Left ventricle myocardium superior (tissue), 1 donor: ENCODE measurements at regions not wholly inside any gene's neighbourhood (a gene's known extent, or its start where the extent isn't known, plus 50 kb on each side); places are given as distances from the start of the nearest gene placed in this dataset.

Source experiments
- ATAC-seq: fragments of 200-7000 bp; cut with Tn5 transposase; one replicate; pipeline ENCODE4 v1.9.1; 2020; ENCODE audit warnings: mild to moderate bottlenecking, moderate library complexity
- DNase-seq: peaks from one replicate; pipeline ENCODE4 v3.0.0-alpha.2; 2020
- intact Hi-C: fragments of 100-400 bp; cut with micrococcal nuclease; formaldehyde crosslinking; loops from one replicate; pipeline ENCODE4 v1.11.0; 2022
- donor health status: DM: no; HTN: yes; CAD: no; lungs with severe emphysema.

DNA sequence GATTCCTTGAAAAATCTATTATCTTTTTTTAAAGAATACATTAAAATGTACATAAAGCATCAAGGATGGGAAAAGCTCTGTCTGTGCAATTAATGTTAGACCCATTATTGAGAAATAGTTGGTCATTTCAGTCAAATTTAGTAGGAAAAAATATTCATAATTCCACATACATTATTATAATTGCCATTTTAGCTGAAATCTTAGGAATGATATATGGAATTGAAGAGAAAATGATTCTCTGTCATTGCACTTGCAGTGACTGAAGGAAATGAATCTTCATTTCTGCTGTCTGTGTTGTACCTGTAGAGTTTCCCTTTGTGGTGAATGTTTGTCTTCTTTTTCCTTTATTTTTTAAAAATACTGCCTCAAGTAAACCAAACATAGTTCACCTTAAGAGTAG is 473.9 kb downstream of the C3orf38 start:
- ATAC-seq (no peak), DNase-seq (no peak)
- intact Hi-C loops, result no loop called here

DNA sequence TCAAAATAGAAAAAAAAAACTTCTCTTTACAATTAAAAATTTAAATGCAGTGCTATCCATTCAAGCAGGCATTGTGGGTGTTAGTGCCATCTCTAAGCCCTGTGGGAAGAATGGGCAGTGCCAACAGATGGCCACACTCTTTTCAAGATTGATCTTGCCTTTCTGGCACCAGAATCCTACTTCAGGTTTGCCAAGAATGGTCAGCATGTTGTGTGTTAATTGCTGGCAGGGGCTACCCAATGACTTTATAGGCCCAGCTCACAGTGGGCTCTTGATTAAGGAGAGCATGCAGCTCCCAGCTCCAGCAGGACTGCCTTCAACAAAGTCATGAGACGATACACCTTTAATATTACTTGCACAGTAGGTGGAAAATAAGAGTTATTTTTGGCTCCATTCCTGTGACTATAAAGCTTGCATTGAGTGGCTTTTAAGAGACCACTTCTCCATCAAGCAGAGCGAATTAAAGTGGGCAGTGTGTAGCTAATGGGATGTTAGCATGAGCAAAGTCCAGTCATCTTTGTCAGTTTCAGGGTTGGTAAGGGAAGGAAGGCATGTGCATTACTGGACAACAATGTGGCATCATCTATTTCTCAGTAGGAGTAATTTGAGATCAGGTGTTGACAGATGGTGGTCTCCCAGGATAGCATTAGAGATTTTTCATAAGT is 476.8 kb downstream of the C3orf38 start:
- ATAC-seq, result no peak
- intact Hi-C loops, result no loop called here
- no peak for DNase-seq

GRCh38 chr3:88628901-88629300 is 478.5 kb upstream of the EPHA3 start:
- intact Hi-C loops, result no loop called here
- DNase-seq (no peak), ATAC-seq (no peak)

GRCh38 chr3:88632226-88632625 is 475.2 kb upstream of the EPHA3 start:
- ATAC-seq, result no peak
- DNase-seq, result no peak
- intact Hi-C loops, result no loop called here

GRCh38 chr3:88640581-88640980 is 466.8 kb upstream of the EPHA3 start:
- ATAC-seq, result no peak
- intact Hi-C loops, result no loop called here

DNA sequence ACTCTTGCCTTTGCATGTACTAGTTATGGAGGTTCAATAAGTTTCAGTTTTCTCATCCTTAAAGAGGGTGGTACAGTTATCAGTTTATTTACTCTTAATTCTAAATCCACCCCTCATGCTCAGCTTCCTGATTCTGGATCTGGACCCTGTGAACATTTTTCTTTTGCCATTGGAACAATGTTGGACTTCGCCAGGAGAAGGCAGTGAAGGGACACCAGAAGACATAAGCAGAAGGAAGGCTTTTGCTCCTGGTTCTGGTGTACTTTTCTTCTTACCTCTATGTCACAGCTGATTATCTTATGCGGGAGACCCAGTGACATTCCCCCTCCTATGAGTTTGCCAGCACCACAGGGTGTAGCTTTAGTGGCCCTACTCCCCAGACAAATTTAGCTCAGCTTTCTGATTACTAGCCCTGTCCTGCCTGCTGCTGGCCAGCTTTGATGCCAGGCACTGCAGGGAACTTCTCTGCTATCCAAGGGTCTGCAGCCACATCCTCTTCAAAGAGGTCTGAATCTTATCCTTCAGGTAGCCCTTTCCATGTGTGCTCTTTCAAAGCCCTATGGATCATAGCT is 466.3 kb upstream of the EPHA3 start:
- intact Hi-C loops, result no loop called here
- no peak for DNase-seq
- no peak for ATAC-seq

More at GRCh38 chr3:88640581-88640980, 466.8 kb upstream of the EPHA3 start:
- DNase-seq, result no peak

DNA sequence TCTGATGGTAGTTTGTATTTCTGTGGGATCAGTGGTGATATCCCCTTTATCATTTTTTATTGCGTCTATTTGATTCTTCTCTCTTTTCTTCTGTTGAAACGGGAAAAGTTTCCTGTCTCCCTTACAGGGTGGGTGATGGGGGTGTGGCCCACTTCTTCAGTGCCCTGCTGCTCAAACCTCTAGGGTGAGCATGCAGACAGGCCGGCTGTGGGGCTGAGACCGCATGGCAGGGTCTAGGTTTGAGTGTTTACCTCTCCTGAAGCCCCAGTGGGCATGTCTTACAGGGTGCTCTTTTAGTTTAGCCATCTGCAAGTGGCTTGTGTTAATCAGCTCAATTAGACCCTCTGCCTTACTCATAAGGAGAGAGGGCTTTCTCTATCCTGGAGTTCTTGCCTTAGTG is 450.0 kb upstream of the EPHA3 start:
- no peak for DNase-seq
- ATAC-seq, result no peak
- intact Hi-C loops, result no loop called here

- intact Hi-C loops, result no loop called here
- DNase-seq, result no peak
- no peak for ATAC-seq
Measured at GRCh38 chr3:88661433-88661824, 446.0 kb upstream of the EPHA3 start.

- intact Hi-C loops, result no loop called here
- ATAC-seq (no peak), DNase-seq (no peak)
Measured at GRCh38 chr3:88668180-88668579, 439.2 kb upstream of the EPHA3 start.

DNA sequence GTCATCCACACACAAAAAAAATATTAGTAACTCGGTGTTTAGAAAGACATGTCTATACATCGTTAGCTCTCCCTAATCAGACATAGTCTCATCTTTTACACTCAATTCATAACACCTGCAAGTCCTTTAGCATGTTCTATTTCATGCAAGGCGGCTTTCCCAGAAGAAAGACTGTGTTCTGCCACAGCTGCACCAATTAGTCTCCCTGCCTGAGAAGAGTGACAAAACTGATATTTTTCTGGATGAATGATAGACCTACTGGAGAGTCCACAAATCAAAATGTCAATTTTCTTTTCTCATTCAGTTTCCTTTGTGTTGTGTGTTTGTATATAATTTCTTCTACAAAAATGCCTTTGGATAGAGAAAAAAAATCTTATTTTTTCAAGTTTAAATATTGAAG is 435.8 kb upstream of the EPHA3 start:
- intact Hi-C loops, result no loop called here

GRCh38 chr3:88677298-88677697 is 430.1 kb upstream of the EPHA3 start:
- intact Hi-C loops, result no loop called here
- ATAC-seq (no peak), DNase-seq (no peak)

More for the DNA sequence above, 435.8 kb upstream of the EPHA3 start:
- no peak for DNase-seq
- no peak for ATAC-seq

- intact Hi-C loops, result no loop called here
- no peak for DNase-seq
- no peak for ATAC-seq
Measured at GRCh38 chr3:88678747-88679146, 428.7 kb upstream of the EPHA3 start.

GRCh38 chr3:88690287-88690686 is 417.1 kb upstream of the EPHA3 start:
- DNase-seq (no peak), ATAC-seq (no peak)
- intact Hi-C loops, result no loop called here

DNA sequence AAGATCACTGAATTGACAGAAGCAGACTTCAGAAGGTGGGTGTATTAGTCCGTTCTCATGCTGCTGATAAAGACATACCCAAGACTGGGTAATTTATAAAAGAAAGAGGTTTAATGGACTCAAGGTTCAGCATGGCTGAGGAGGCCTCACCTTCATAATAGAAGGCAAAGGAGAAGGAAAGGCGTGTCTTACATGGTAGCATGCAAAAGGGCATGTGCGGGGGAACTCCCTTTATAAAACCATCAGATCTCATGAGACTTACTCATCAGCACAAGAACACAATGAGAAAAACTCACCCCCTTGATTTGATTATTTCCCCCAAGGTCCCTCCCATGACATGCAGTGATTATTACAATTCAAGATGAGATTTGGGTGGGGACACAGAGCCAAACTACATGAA is 416.3 kb upstream of the EPHA3 start:
- DNase-seq, result no peak
- ATAC-seq, result no peak
- intact Hi-C loops, result no loop called here

DNA sequence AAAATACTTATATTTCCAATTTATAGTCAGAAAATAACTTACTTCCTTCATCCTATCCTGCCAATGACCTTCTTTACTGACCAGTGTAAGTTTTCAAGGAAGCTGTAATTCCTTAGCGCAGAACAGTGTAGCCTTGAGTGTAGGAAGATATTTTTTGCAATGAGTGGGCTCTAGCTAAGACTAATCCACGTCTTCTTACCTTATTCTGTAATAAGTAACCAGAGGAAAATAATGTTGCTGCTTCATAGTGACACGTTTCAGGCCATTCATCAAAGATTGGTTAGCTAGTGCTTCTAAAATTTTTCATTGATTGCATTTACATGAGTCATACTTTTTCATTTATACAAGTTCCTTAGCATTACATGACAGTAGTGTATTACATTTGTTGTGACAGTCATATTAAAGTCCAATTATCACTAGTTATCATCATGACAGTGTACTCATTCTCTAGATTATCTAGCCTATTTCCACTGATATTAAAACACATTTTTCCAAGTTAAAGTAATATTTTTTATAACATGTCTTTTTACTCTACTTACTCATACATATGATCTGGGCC is 403.8 kb upstream of the EPHA3 start:
- no peak for DNase-seq
- ATAC-seq, result no peak
- intact Hi-C loops, result no loop called here

DNA sequence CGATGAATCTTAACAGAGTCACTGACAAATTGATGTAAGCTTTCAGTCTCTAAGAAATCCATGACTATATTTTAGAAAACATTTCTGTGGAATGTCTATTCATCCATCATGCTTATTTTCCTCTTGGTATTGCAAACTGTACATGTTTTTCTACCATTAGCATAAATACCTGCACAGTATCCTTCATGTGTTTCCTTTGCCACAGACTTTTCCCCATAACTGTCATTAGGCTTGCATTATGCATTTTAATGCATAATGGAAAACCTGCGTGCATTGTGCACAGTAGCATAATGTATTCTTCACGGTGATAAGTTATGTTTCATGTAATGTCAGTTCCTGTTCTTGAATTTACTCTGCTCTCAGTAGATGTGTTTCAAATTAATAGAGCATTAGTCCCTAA is 403.1 kb upstream of the EPHA3 start:
- intact Hi-C loops, result no loop called here
- DNase-seq (no peak), ATAC-seq (no peak)

GRCh38 chr3:88707837-88708236 is 399.6 kb upstream of the EPHA3 start:
- intact Hi-C loops, result no loop called here
- no peak for DNase-seq
- ATAC-seq, result no peak

DNA sequence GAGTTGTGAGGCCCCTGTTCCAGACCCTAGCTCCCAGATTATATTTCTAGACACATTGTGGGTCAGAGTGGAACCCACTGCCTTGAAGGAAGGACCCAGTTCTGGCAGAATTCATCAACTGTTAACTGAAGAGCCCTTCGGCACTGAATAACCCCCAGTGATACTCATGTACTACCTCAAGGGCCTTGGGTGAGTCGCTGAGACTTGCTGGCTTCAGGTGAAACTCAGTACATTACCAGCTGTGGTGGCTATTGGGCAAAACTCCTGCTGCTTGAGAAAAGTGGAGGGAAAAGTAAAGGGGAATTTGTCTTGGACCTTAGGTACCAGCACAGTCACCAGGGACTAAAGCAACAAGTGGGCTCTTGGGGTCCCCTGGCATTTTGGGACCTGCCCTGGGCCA is 394.9 kb upstream of the EPHA3 start:
- ATAC-seq, result no peak
- DNase-seq, result no peak
- intact Hi-C loops, result no loop called here

DNA sequence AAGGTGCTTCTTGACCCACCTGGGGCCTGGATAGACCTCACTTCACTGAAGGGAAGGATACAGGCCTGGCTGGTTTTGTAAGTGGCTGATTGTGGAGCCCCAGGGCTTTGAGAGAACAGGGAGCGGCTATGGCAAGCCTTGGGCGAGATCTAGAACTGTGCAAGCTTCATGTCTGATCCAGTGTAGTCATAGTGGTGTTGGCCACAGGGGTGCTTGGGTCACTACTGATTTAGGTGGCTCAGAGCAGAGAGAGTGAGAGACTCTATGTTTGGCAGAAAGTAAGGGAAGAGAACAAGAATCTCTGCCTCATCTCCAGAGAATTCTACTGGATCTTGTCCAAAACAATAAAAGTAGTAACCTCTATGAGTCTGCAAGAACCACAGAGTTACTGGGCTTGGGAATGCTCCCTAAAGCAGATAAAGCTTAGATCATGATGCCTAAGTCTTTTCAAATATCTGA is 394.2 kb upstream of the EPHA3 start:
- intact Hi-C loops, result no loop called here
- ATAC-seq (no peak), DNase-seq (no peak)

DNA sequence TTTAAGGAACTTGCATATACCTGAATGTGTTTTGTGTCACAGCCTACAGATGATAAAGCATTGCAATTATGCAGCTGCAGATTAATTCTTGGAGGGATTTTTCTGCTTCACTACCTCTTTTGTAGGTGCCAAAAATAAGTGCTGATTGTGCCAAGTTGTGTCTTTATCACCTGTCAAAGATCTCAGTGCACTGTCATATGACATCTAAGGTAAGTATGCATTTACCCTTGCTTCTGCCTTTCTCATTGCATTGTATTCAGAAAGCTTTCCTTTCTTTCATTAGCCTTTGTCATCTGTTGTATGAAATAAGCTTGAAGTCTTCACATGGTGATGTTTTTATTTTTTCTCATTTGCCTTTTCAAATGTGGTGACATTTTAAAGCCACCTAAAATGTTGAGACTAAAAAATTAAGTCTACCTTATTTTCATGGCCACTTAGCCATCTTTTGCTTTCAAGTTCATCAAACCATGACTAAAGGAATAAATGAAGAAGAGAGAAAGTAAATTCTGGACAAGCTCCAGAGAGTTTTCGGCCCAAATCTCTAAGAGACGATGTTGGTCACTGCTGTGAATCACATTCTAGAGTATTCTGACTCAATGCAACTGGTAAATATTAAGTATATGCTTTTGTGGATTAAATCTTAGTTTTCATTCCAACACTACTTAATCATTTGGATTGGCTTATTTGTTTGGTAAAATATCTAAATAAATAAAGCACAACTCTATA is 381.8 kb upstream of the EPHA3 start:
- ATAC-seq (no peak), DNase-seq (no peak)
- intact Hi-C loops, result no loop called here

- intact Hi-C loops, result no loop called here
- ATAC-seq (no peak), DNase-seq (no peak)
Measured at GRCh38 chr3:88732186-88732585, 375.2 kb upstream of the EPHA3 start.
